ENCODE measurements at regions not wholly inside any gene's neighbourhood (a gene's known extent, or its start where the extent isn't known, plus 50 kb on each side); places are given as distances from the start of the nearest gene placed in this dataset.

DNA sequence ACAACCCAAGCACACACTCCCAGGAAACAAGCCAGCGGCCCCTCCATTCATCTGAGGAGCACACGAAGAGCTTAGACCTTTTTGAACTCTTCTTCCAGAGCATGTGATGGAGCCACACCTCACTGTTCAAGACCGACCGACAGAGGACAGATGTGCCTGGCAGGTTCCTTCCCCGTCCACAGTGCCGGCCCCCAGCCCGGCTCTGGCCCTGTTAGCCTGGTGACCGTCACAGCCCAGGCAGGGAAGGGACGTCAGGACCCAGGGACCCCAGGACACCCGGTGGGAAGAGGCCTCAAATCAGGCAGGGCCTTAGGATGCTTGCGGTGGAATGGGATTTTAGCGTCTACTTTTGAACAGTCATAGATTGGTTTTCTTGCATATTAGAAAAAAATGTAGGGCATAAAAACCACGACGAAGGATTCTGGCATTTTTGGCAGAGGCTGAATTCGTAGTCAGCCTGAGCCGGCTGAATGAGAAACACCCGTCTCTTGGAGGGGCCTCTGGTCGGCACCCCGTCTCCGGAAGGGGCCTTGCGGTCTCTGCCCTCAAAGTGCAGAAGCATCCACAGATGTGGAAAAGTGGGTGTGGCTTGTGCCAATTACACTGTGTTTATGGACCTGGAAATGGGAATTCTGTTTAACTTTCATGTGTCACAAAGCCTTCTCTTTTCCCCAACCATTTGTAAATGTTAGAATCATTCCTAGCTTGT lies 79.3 kb downstream of the SIK1 start:
- TF ChIP-seq, protein P1, sequence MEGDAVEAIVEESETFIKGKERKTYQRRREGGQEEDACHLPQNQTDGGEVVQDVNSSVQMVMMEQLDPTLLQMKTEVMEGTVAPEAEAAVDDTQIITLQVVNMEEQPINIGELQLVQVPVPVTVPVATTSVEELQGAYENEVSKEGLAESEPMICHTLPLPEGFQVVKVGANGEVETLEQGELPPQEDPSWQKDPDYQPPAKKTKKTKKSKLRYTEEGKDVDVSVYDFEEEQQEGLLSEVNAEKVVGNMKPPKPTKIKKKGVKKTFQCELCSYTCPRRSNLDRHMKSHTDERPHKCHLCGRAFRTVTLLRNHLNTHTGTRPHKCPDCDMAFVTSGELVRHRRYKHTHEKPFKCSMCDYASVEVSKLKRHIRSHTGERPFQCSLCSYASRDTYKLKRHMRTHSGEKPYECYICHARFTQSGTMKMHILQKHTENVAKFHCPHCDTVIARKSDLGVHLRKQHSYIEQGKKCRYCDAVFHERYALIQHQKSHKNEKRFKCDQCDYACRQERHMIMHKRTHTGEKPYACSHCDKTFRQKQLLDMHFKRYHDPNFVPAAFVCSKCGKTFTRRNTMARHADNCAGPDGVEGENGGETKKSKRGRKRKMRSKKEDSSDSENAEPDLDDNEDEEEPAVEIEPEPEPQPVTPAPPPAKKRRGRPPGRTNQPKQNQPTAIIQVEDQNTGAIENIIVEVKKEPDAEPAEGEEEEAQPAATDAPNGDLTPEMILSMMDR (IDR thresholded peaks at IDR 0.05; ENCODE audit: low read depth, low read length) = no peak
- no peak for TF ChIP-seq EZH2phosphoT487 (IDR thresholded peaks at IDR 0.05; ENCODE audit: low read depth)
